Stimulated activated CD8-positive, alpha-beta memory T cell treated with anti-CD3 and anti-CD28 coated beads, Interleukin-15, amount 100 ng/mL, for 4 hours (primary cell): ENCODE measurements at regions not wholly inside any gene's neighbourhood (a gene's known extent, or its start where the extent isn't known, plus 50 kb on each side); places are given as distances from the start of the nearest gene placed in this dataset.
"Not testable (repeated sequence)": the region's sequence is repeated elsewhere in the genome, so short reads cannot be mapped to it uniquely, and the experiment has no call there.

Experiments used
- DNase-seq, 2 donors: peaks; one replicate each; pipeline ENCODE4 v3.0.0-alpha.2; 2020; ENCODE audit warnings: low read depth in 2 of 2

GRCh38 chr18:39627936-39628335, 2062.3 kb upstream of the CELF4 start:
- DNase-seq: no peak

DNA sequence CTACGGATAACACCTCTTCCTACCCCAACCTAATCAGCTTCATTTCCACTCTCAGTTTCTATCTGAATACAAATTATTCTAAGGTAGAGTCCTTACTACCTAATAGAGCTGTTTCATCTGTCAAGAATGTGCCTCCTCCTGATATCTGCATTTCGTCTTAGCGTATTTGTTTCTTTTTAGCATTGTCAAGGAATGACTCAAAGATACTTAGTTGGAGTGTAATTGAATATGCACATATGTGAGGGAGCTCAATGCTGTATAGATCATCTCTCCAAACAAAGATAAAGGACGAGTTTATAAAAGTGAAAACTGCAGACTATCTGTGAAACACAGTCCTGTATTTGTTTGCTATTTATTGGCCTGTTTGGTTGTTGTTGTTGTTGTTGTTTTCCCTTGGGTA, 2059.4 kb upstream of the CELF4 start:
- no peak for DNase-seq

DNA sequence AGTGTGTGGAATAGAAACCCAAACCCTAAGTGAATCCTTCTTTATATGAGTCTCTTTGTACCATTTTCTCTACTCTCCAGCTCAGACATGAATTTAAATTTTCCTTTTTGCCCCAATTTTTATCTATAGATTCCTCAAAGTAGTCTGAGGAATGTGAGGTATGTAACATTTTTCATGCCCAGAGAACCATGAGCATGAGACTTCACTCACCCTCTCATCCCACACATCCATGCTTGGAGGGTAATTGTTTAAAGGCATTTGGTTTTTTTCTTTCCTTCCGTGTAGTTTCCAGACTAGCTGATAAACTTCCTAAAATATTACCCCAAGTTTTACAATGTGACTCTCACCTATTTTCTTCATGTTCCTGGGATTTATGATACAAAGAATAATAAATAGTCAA, 2056.8 kb upstream of the CELF4 start:
- DNase-seq: no peak

GRCh38 chr18:39620551-39621168, 2055.1 kb upstream of the CELF4 start:
- DNase-seq: no peak

DNA sequence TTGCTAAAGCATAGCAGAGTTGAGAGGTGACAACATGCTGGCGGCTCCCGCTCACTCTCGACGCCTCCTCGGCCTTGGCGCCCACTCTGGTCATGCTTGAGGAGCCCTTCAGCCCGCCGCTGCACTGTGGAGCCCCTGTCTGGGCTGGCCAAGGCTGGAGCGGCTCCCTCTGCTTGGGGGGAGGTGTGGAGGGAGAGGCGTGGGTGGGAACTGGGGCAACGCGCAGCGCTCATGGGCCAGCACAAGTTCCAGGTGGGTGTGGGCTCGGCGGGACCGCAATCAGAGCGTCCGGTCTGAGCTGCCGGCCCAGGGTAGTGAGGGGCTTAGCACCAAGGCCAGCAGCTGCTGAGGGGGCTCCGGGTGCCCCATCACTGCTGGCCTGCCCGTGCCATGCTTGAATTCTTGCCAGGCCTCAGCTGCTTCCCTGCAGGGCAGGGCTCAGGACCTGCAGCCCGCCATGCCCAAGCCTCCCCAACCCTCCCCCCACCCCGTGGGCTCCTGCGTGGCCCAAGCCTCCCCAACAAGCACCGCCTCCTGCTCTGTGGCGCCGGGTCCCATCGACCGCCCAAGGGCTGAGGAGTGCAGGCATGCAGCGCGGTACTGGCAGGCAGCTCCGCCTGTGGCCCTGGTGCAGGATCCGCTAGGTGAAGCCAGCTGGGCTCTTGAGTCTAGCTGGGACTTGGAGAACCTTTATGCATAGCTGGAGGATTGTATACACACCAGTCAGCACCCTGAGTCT, 2052.8 kb upstream of the CELF4 start:
- DNase-seq: no peak

DNA sequence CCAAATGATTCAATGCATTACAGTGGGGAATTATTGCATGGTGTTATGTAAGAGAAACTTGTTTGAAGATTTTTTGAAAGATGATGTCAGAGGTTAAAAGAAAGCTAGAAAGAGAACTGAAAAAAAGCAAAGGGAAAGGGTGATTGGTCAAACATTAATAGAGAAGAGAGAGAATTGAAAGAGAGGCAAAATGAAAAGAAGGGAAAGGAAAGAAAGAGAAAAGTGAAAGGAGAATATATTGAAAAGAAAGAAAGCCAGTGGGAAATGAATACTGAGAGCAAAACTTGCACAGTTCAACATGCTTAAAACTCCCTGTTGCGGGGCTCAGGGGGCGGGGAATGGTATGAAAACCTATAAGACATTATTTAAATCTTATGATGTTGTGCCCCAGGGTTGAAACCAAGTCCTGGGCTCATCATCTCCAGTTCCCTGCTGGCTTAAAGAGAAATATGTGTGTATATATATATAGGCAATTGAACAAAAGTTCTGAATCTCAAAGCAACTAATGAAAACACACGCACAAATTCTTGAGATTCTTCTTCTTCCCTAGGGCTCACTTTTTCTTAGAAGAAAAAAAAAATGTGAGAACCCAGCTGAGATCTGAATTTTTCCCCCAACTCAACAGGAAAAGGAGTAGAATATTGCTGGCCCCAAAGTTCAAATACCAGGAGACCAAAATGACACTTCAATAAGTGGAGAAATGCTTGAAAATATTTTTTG, 2045.9 kb upstream of the CELF4 start:
- no peak for DNase-seq

DNA sequence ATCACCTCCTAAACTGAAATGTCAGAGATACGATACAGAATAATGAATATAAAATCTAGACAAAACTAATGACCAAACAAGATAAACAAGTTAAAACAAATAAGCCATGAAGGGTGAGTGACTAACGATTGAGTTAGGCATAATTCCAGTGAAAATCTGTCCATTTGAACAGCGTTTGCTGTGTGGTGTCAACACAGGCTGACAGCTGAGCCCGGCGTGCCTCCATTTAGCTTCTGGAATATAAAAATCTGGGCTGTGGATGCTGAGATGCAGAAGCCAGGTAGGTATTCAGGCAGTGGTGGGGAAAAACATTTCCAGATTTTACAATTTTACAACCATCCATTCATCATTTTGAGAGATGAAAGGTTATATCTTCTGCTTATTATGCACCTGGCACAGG, 2041.4 kb upstream of the CELF4 start:
- DNase-seq: no peak

- DNase-seq: no peak
These were observed 2039.2 kb upstream of the CELF4 start for GRCh38 chr18:39604836-39605235.

DNA sequence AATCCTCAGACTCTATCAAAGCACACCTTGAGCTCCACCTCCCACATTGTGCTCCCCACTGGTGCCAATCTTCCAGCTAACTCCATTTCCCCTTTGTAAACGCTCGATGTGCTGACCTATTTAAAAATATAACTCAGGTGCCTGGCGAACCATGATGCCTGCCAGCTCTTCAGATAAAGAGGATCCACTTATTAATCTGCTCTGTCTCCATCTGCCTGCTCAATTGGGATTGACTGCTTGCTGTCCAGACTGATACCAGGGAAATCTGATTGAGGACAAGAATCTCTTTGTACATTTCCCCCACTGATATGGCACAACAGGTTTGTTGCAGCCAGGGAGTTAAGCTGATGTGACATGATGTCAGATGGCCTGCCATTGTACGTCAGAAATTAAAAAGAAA, 2036.5 kb upstream of the CELF4 start:
- no peak for DNase-seq

- no peak for DNase-seq
These were observed 2035.3 kb upstream of the CELF4 start for GRCh38 chr18:39600894-39601293.

- DNase-seq: no peak
These were observed 2033.7 kb upstream of the CELF4 start for GRCh38 chr18:39599251-39599650.

GRCh38 chr18:39596891-39597290, 2031.3 kb upstream of the CELF4 start:
- no peak for DNase-seq

GRCh38 chr18:39596221-39596620, 2030.6 kb upstream of the CELF4 start:
- DNase-seq: no peak

- DNase-seq: no peak
These were observed 2028.6 kb upstream of the CELF4 start for GRCh38 chr18:39594206-39594605.

DNA sequence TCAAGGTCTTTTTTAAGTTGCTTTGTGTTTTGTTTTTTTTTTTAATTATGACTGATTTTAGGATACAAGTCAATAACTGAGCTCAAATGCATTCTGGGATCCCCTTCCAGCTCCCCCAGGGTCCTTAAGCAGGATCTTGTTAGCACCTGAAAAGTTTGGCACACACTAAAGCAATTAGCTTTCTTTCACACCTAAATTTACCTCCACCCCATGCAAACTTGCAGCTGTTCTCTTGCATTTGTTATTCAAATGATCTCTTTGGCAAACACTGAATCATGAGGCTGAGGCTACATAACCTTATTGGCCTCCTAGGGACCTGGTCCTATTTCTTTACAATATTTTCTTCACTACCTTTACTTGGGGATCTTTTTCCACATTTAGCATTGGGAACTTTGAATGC, 2026.1 kb upstream of the CELF4 start:
- DNase-seq: no peak

DNA sequence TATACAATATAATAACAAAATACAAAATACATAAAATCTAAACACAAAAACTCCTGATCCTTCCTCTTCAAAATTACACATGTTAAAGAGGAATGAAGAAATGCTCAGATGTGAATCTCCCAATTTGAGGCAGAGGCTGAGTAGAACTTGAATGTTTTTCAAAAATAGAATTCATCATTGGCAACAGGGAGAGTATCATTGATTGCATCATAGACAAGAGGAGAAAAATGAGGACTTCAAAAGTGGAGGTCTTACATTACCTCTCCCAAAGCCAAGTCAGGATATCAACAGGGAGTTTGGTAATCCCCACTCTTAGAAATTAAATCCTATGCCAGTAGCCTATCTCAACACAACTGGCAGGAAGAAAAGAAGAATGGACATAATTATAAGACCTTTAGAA, 2023.9 kb upstream of the CELF4 start:
- DNase-seq: no peak

DNA sequence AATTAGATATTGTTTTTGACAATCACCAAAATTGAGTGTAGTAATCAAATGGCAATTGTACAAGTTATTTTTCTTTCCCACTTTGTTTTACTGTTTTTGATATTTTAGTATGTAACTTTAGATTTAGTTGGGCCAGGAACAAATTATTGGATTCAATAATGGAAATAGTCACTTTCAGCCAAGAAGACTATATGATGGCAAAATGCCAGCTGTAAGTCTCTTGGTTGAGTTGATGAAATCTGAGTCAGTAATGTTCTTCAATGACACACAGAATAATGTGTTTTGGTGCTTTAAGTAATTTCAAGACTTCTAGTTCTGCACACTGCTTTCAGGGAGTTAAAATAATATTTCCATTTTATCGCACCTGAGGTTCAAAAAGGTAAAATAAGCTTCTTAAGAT, 2022.0 kb upstream of the CELF4 start:
- DNase-seq: no peak

- DNase-seq: no peak
These were observed 2021.1 kb upstream of the CELF4 start for GRCh38 chr18:39586741-39587140.

GRCh38 chr18:39574897-39575296, 2009.3 kb upstream of the CELF4 start:
- DNase-seq: no peak

DNA sequence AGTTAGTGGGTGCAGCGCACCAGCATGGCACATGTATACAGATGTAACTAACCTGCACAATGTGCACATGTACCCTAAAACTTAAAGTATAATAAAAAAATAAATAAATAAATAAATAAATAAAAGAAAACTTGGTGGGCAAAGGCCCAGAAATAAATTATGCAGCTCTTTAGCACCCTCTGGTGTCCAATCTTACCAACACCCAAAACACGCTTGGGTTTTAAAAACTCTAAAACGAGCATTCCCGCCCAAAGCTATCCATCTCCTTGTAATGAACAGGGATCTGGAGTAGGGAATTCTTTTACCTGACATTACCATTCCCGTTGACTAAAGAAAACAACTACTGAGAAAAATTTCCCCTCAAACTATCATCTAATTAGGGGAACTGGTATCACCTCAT, 2005.9 kb upstream of the CELF4 start:
- DNase-seq: no peak

DNA sequence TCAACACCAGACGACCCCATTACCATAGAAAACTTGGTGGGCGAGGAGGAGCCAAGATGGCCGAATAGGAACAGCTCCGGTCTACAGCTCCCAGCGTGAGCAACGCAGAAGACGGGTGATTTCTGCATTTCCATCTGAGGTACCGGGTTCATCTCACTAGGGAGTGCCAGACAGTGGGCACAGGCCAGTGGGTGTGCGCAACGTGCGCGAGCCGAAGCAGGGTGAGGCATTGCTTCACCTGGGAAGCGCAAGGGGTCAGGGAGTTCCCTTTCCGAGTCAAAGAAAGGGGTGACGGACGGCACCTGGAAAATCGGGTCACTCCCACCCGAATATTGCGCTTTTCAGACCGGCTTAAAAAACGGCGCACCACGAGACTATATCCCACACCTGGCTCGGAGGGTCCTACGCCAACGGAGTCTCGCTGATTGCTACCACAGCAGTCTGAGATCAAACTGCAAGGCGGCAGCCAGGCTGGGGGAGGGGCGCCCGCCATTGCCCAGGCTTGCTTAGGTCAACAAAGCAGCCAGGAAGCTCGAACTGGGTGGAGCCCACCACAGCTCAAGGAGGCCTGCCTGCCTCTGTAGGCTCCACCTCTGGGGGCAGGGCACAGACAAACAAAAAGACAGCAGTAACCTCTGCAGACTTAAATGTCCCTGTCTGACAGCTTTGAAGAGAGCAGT, 2000.1 kb upstream of the CELF4 start:
- not testable (repeated sequence) for DNase-seq

GRCh38 chr18:39564716-39565115, 1999.1 kb upstream of the CELF4 start:
- DNase-seq: no peak

GRCh38 chr18:39561126-39561525, 1995.5 kb upstream of the CELF4 start:
- DNase-seq: no peak
